Epithelial cell of proximal tubule (primary cell): ENCODE measurements at regions not wholly inside any gene's neighbourhood (a gene's known extent, or its start where the extent isn't known, plus 50 kb on each side); places are given as distances from the start of the nearest gene placed in this dataset.

Experiments
- DNase-seq: peaks from one replicate; pipeline ENCODE4 v3.0.0-alpha.2; 2011; ENCODE audit warnings: low read depth
- H3K4me3 ChIP-seq: 2 replicates; pipeline ENCODE4 v1.5.1; 2011; ENCODE audit warnings: low read depth, mild to moderate bottlenecking, low read length
- CTCF ChIP-seq: conservative IDR thresholded peaks from 2 replicates; pipeline ENCODE4 v1.5.1; 2012; ENCODE audit warnings: low read depth, mild to moderate bottlenecking, low read length

GRCh38 chr5:165829504-165829903, 2324.1 kb downstream of the MAT2B start:
- no peak for DNase-seq
- no peak overlapping the region for H3K4me3 ChIP-seq
- TF ChIP-seq CTCF: no peak

GRCh38 chr5:165834891-165835290, 2329.5 kb downstream of the MAT2B start:
- DNase-seq: no peak
- TF ChIP-seq CTCF: no peak

GRCh38 chr5:165836046-165836445, 2330.6 kb downstream of the MAT2B start:
- TF ChIP-seq CTCF: no peak
- DNase-seq: no peak
- H3K4me3 ChIP-seq: no peak overlapping the region

More at GRCh38 chr5:165834891-165835290, 2329.5 kb downstream of the MAT2B start:
- no peak overlapping the region for H3K4me3 ChIP-seq

- no peak for DNase-seq
- no peak for TF ChIP-seq CTCF
- no peak overlapping the region for H3K4me3 ChIP-seq
Measured at GRCh38 chr5:165837286-165837685, 2331.9 kb downstream of the MAT2B start.

GRCh38 chr5:165844571-165844970, 2339.2 kb downstream of the MAT2B start:
- no peak overlapping the region for H3K4me3 ChIP-seq
- TF ChIP-seq CTCF: no peak
- DNase-seq: no peak

- no peak for TF ChIP-seq CTCF
- H3K4me3 ChIP-seq: no peak overlapping the region
- no peak for DNase-seq
Measured at GRCh38 chr5:165858118-165858517, 2352.7 kb downstream of the MAT2B start.

GRCh38 chr5:165859251-165859650, 2353.8 kb downstream of the MAT2B start:
- DNase-seq: no peak
- TF ChIP-seq CTCF: no peak
- H3K4me3 ChIP-seq: no peak overlapping the region
